ENCODE measurements at regions not wholly inside any gene's neighbourhood (a gene's known extent, or its start where the extent isn't known, plus 50 kb on each side); places are given as distances from the start of the nearest gene placed in this dataset.

GRCh38 chr5:25439025-25439424 lies 794.2 kb upstream of the CDH10 start:
- TF ChIP-seq CTCF (conservative IDR thresholded peaks at IDR 0.05 in 1 of 2, IDR thresholded peaks at IDR 0.05 in 1 of 2; ENCODE audit: low read depth in 1 of 2, low read length in 2 of 2) (no peak), EZH2 (IDR thresholded peaks at IDR 0.05; ENCODE audit: low read length, missing control alignments) (no peak)

All from fibroblast of lung (primary cell).